ENCODE measurements at regions not wholly inside any gene's neighbourhood (a gene's known extent, or its start where the extent isn't known, plus 50 kb on each side); places are given as distances from the start of the nearest gene placed in this dataset.
A peak's percentile ranks its signal among the peaks of the same experiment; 100 is the strongest.

- no peak overlapping the region for H3K4me3 ChIP-seq (ENCODE audit: low read length)
- 80% methylated on average over 1 of the region's 1 CpG for WGBS
- no peak for DNase-seq
- intact Hi-C loops (cut with DNase I), result loop anchor here in 3 of 4 donors (10.0 kb wide), 2 partner anchors 108 to 118 kb away; partner anchors contain the start of gene EGLN3 (in 1 of the 3)
- ATAC-seq, result no peak
- H3K27ac ChIP-seq (ENCODE audit: low read length), result no peak overlapping the region
- H3K4me1 ChIP-seq (ENCODE audit: control insufficient read depth, insufficient read depth, low read length), result peaks cover 4% of the 10 kb centered on the region
- H3K27me3 ChIP-seq (ENCODE audit: control insufficient read depth, insufficient read depth), result no peaks in the 10 kb centered on the region
- no peaks in the 10 kb centered on the region for H3K9me3 ChIP-seq (ENCODE audit: control insufficient read depth, low read length)
These were observed 112.2 kb upstream of the EGLN3 start for GRCh38 chr14:34063042-34063441.

GRCh38 chr14:34062353-34062973 is 111.6 kb upstream of the EGLN3 start:
- DNase-seq (no peak), ATAC-seq (no peak)
- intact Hi-C loops (cut with DNase I), result loop anchor here in 3 of 4 donors (10.0 kb wide), 2 partner anchors 108 to 118 kb away; partner anchors contain the start of gene EGLN3 (in 1 of the 3)
- WGBS, result 98% methylated on average over 8 of the region's 8 CpGs
- no peak overlapping the region for H3K4me3 ChIP-seq (ENCODE audit: low read length)
- peaks cover 4% of the 10 kb centered on the region for H3K4me1 ChIP-seq (ENCODE audit: control insufficient read depth, insufficient read depth, low read length)
- H3K27me3 ChIP-seq (ENCODE audit: control insufficient read depth, insufficient read depth), result no peaks in the 10 kb centered on the region
- no peaks in the 10 kb centered on the region for H3K9me3 ChIP-seq (ENCODE audit: control insufficient read depth, low read length)
- H3K27ac ChIP-seq (ENCODE audit: low read length), result no peak overlapping the region

GRCh38 chr14:34060651-34060999 is 109.8 kb upstream of the EGLN3 start:
- H3K9me3 ChIP-seq (ENCODE audit: control insufficient read depth, low read length), result no peaks in the 10 kb centered on the region
- ATAC-seq (peak; percentile 9 to 28), DNase-seq (no peak)
- H3K4me3 ChIP-seq (ENCODE audit: low read length), result peak overlapping the region; percentile 57
- intact Hi-C loops (cut with DNase I), result loop anchor here in 3 of 4 donors (10.0 kb wide), 2 partner anchors 106 to 116 kb away; partner anchors contain the start of gene EGLN3 (in 1 of the 3)
- peaks cover 4% of the 10 kb centered on the region for H3K4me1 ChIP-seq (ENCODE audit: control insufficient read depth, insufficient read depth, low read length)
- peak overlapping the region; percentile 92 for H3K27ac ChIP-seq (ENCODE audit: low read length)
- WGBS, result 27% methylated on average over 16 of the region's 16 CpGs
- H3K27me3 ChIP-seq (ENCODE audit: control insufficient read depth, insufficient read depth), result no peaks in the 10 kb centered on the region

GRCh38 chr14:34059925-34060650 is 109.2 kb upstream of the EGLN3 start:
- Histone ChIP-seq H3K4me3 (ENCODE audit: low read length) (peak overlapping the region; percentile 57), H3K27ac (ENCODE audit: low read length) (peak overlapping the region; percentile 94), H3K9me3 (ENCODE audit: control insufficient read depth, low read length) (no peaks in the 10 kb centered on the region), H3K27me3 (ENCODE audit: control insufficient read depth, insufficient read depth) (no peaks in the 10 kb centered on the region), H3K4me1 (ENCODE audit: control insufficient read depth, insufficient read depth, low read length) (peaks cover 4% of the 10 kb centered on the region)
- ATAC-seq (peak; percentile 97 to 98), DNase-seq (peak; percentile 86 to 93 (median 92))
- 1% methylated on average over 84 of the region's 84 CpGs for WGBS
- intact Hi-C loops (cut with DNase I), result loop anchor here in 3 of 4 donors (10.0 kb wide), 2 partner anchors 105 to 115 kb away; partner anchors contain the start of gene EGLN3 (in 1 of the 3)

GRCh38 chr14:34059037-34059924 is 108.4 kb upstream of the EGLN3 start:
- DNase-seq, result no peak
- no peaks in the 10 kb centered on the region for H3K9me3 ChIP-seq (ENCODE audit: control insufficient read depth, low read length)
- H3K27ac ChIP-seq (ENCODE audit: low read length), result peak overlapping the region; percentile 94
- peaks cover 4% of the 10 kb centered on the region for H3K4me1 ChIP-seq (ENCODE audit: control insufficient read depth, insufficient read depth, low read length)
- peak overlapping the region; percentile 57 for H3K4me3 ChIP-seq (ENCODE audit: low read length)
- WGBS, result 77% methylated on average over 16 of the region's 16 CpGs
- intact Hi-C loops (cut with DNase I), result no loop called here
- ATAC-seq, result no peak
- no peaks in the 10 kb centered on the region for H3K27me3 ChIP-seq (ENCODE audit: control insufficient read depth, insufficient read depth)

GRCh38 chr14:34058510-34058909 is 107.6 kb upstream of the EGLN3 start:
- no peaks in the 10 kb centered on the region for H3K9me3 ChIP-seq (ENCODE audit: control insufficient read depth, low read length)
- no peak overlapping the region for H3K4me3 ChIP-seq (ENCODE audit: low read length)
- WGBS, result 95% methylated on average over 3 of the region's 3 CpGs
- intact Hi-C loops (cut with DNase I), result no loop called here
- H3K27me3 ChIP-seq (ENCODE audit: control insufficient read depth, insufficient read depth), result no peaks in the 10 kb centered on the region
- no peak for DNase-seq
- no peaks in the 10 kb centered on the region for H3K4me1 ChIP-seq (ENCODE audit: control insufficient read depth, insufficient read depth, low read length)
- no peak for ATAC-seq
- H3K27ac ChIP-seq (ENCODE audit: low read length), result no peak overlapping the region

GRCh38 chr14:34056046-34056445 is 105.2 kb upstream of the EGLN3 start:
- H3K4me1 ChIP-seq (ENCODE audit: control insufficient read depth, insufficient read depth, low read length), result no peaks in the 10 kb centered on the region
- H3K4me3 ChIP-seq (ENCODE audit: low read length), result no peak overlapping the region
- no peak for ATAC-seq
- H3K27ac ChIP-seq (ENCODE audit: low read length), result no peak overlapping the region
- H3K27me3 ChIP-seq (ENCODE audit: control insufficient read depth, insufficient read depth), result no peaks in the 10 kb centered on the region
- no peak for DNase-seq
- no peaks in the 10 kb centered on the region for H3K9me3 ChIP-seq (ENCODE audit: control insufficient read depth, low read length)
- WGBS, result 62% methylated on average over 1 of the region's 1 CpG
- intact Hi-C loops (cut with DNase I), result no loop called here

- Histone ChIP-seq H3K9me3 (ENCODE audit: control insufficient read depth, low read length) (no peaks in the 10 kb centered on the region), H3K27ac (ENCODE audit: low read length) (no peak overlapping the region), H3K27me3 (ENCODE audit: control insufficient read depth, insufficient read depth) (no peaks in the 10 kb centered on the region), H3K4me3 (ENCODE audit: low read length) (no peak overlapping the region), H3K4me1 (ENCODE audit: control insufficient read depth, insufficient read depth, low read length) (no peaks in the 10 kb centered on the region)
- intact Hi-C loops (cut with DNase I), result no loop called here
- ATAC-seq (no peak), DNase-seq (no peak)
- WGBS, result 95% methylated on average over 2 of the region's 2 CpGs
These were observed 104.5 kb upstream of the EGLN3 start for GRCh38 chr14:34055157-34055950.

- Histone ChIP-seq H3K27me3 (ENCODE audit: control insufficient read depth, insufficient read depth) (no peaks in the 10 kb centered on the region), H3K27ac (ENCODE audit: low read length) (no peak overlapping the region), H3K4me3 (ENCODE audit: low read length) (no peak overlapping the region), H3K9me3 (ENCODE audit: control insufficient read depth, low read length) (no peaks in the 10 kb centered on the region), H3K4me1 (ENCODE audit: control insufficient read depth, insufficient read depth, low read length) (no peaks in the 10 kb centered on the region)
- intact Hi-C loops (cut with DNase I), result no loop called here
- peak; percentile 46 to 79 (median 68) for DNase-seq
- ATAC-seq, result peak; percentile 91 to 95
- WGBS, result 55% methylated on average over 3 of the region's 3 CpGs
These were observed 102.8 kb upstream of the EGLN3 start for GRCh38 chr14:34053666-34054065.

GRCh38 chr14:34052658-34053014 is 101.8 kb upstream of the EGLN3 start:
- DNase-seq, result peak in 2 of 3 donors; percentile 22 to 41
- ATAC-seq, result peak in 1 of 2 donors; percentile 40
- no peaks in the 10 kb centered on the region for H3K9me3 ChIP-seq (ENCODE audit: control insufficient read depth, low read length)
- H3K27ac ChIP-seq (ENCODE audit: low read length), result no peak overlapping the region
- intact Hi-C loops (cut with DNase I), result no loop called here
- no peak overlapping the region for H3K4me3 ChIP-seq (ENCODE audit: low read length)
- no peaks in the 10 kb centered on the region for H3K4me1 ChIP-seq (ENCODE audit: control insufficient read depth, insufficient read depth, low read length)
- WGBS, result 90% methylated on average over 5 of the region's 5 CpGs
- no peaks in the 10 kb centered on the region for H3K27me3 ChIP-seq (ENCODE audit: control insufficient read depth, insufficient read depth)
